ENCODE measurements at regions not wholly inside any gene's neighbourhood (a gene's known extent, or its start where the extent isn't known, plus 50 kb on each side); places are given as distances from the start of the nearest gene placed in this dataset.

DNA sequence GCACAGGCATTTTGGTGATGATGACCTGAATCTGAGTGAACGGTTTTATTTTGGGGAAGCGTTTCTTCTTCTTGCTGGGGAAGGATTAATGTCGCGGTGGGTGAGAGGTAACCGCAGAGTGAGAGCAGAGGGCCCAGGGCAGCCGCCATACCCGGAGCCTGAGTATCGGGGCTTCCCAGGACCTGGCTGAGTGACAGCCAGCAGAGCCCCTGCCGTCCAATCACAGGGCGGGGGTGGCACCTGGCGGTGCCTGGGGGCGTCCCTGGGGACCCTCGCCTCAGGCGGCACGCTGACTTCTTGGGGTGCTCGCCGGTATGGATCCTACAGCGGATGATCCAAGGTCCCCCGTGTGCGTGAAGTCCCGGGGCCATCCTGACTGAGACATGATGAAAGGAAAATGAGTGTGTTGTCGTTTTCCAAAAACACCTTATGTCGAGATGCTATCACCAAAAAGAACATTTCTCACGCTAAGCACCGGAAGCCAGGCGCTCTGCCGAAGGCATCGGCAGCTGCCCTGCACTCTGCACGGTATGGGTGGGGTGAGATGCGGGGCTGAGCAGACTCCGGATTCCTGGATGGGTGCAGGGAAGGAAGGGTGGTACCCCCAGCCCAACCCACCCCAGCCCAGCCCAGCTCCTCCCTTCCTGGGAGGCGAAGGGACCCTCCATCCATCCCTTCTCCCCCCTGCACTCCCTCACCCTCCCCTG, 227.9 kb upstream of the SHH start:
- TF ChIP-seq, protein P1, sequence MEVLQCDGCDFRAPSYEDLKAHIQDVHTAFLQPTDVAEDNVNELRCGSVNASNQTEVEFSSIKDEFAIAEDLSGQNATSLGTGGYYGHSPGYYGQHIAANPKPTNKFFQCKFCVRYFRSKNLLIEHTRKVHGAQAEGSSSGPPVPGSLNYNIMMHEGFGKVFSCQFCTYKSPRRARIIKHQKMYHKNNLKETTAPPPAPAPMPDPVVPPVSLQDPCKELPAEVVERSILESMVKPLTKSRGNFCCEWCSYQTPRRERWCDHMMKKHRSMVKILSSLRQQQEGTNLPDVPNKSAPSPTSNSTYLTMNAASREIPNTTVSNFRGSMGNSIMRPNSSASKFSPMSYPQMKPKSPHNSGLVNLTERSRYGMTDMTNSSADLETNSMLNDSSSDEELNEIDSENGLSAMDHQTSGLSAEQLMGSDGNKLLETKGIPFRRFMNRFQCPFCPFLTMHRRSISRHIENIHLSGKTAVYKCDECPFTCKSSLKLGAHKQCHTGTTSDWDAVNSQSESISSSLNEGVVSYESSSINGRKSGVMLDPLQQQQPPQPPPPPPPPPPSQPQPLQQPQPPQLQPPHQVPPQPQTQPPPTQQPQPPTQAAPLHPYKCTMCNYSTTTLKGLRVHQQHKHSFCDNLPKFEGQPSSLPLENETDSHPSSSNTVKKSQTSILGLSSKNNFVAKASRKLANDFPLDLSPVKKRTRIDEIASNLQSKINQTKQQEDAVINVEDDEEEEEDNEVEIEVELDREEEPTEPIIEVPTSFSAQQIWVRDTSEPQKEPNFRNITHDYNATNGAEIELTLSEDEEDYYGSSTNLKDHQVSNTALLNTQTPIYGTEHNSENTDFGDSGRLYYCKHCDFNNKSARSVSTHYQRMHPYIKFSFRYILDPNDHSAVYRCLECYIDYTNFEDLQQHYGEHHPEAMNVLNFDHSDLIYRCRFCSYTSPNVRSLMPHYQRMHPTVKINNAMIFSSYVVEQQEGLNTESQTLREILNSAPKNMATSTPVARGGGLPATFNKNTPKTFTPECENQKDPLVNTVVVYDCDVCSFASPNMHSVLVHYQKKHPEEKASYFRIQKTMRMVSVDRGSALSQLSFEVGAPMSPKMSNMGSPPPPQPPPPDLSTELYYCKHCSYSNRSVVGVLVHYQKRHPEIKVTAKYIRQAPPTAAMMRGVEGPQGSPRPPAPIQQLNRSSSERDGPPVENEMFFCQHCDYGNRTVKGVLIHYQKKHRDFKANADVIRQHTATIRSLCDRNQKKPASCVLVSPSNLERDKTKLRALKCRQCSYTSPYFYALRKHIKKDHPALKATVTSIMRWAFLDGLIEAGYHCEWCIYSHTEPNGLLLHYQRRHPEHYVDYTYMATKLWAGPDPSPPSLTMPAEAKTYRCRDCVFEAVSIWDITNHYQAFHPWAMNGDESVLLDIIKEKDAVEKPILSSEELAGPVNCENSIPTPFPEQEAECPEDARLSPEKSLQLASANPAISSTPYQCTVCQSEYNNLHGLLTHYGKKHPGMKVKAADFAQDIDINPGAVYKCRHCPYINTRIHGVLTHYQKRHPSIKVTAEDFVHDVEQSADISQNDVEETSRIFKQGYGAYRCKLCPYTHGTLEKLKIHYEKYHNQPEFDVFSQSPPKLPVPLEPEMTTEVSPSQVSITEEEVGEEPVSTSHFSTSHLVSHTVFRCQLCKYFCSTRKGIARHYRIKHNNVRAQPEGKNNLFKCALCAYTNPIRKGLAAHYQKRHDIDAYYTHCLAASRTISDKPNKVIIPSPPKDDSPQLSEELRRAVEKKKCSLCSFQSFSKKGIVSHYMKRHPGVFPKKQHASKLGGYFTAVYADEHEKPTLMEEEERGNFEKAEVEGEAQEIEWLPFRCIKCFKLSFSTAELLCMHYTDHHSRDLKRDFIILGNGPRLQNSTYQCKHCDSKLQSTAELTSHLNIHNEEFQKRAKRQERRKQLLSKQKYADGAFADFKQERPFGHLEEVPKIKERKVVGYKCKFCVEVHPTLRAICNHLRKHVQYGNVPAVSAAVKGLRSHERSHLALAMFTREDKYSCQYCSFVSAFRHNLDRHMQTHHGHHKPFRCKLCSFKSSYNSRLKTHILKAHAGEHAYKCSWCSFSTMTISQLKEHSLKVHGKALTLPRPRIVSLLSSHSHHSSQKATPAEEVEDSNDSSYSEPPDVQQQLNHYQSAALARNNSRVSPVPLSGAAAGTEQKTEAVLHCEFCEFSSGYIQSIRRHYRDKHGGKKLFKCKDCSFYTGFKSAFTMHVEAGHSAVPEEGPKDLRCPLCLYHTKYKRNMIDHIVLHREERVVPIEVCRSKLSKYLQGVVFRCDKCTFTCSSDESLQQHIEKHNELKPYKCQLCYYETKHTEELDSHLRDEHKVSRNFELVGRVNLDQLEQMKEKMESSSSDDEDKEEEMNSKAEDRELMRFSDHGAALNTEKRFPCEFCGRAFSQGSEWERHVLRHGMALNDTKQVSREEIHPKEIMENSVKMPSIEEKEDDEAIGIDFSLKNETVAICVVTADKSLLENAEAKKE (CRISPR knock-in tag; IDR thresholded peaks at IDR 0.05), result no peak
- TF ChIP-seq NANOG (IDR thresholded peaks at IDR 0.05; ENCODE audit: borderline replicate concordance), result no peak
- Histone ChIP-seq H3K4me2 (no peak overlapping the region), H3K27me3 (ENCODE audit: insufficient read depth) (no peaks in the 10 kb centered on the region), H3K79me2 (replicated peaks; ENCODE audit: insufficient read depth) (no peaks in the 10 kb centered on the region), H3K27ac (ENCODE audit: low read depth) (no peak overlapping the region), H3F3A (replicated peaks; ENCODE audit: low read depth) (no peaks in the 10 kb centered on the region), H2AFZ (no peak overlapping the region), H3K36me3 (ENCODE audit: insufficient read depth) (no peaks in the 10 kb centered on the region), H3K4me3 (no peak overlapping the region), H4K20me1 (replicated peaks; ENCODE audit: insufficient read depth) (no peaks in the 10 kb centered on the region), H3K4me1 (ENCODE audit: insufficient read depth) (no peaks in the 10 kb centered on the region), H3K9me2 (ENCODE audit: insufficient read depth) (no peaks in the 10 kb centered on the region)
- peak; percentile 81 for ATAC-seq
- H3K36me3 Mint-ChIP-seq (ENCODE audit: low read depth), result no peaks in the 10 kb centered on the region
- peaks cover 7% of the 10 kb centered on the region; the same call in 2 of the 3 replicates for H3K4me1 Mint-ChIP-seq
- peak; percentile 5 for DNase-seq (ENCODE audit: low spot score)
- H3K27ac Mint-ChIP-seq, result no peak overlapping the region
- H3K4me3 Mint-ChIP-seq, result no peak overlapping the region
- peaks cover 6% of the 10 kb centered on the region for H3K27me3 Mint-ChIP-seq (ENCODE audit: insufficient read depth, low read depth, poor library complexity)
- no peaks in the 10 kb centered on the region for H3K9me3 Mint-ChIP-seq

DNA sequence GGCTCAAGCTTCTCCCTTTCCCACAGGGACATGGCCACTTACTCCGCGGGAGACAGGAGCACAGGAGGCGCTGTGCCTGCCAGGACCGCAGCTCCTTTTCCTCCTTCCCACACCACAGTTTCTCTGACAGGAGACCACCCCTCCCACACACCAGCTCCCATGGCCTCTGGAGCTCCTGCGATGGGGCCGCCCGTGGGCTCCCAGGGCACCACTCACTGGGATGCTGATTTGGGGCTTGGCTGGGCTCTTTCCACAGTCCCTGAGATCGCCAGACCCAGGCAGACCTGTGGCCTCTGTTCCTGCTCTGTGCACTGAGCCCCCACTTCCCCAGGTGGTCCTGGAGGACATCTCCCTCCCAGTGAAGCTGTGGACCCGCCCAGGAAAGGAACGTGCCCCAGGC, 226.9 kb upstream of the SHH start:
- no peak overlapping the region for H3K27ac Mint-ChIP-seq
- no peak overlapping the region for H3K4me3 Mint-ChIP-seq
- TF ChIP-seq NANOG (IDR thresholded peaks at IDR 0.05; ENCODE audit: borderline replicate concordance) (no peak), POLR2AphosphoS5 (IDR thresholded peaks at IDR 0.05; ENCODE audit: low read depth) (no peak), EZH2 (IDR thresholded peaks at IDR 0.05; ENCODE audit: low read depth, unreplicated experiment) (no peak), ZNF114 (CRISPR knock-in tag; IDR thresholded peaks at IDR 0.05) (no peak)
- TF ChIP-seq, protein P1 (CRISPR knock-in tag; IDR thresholded peaks at IDR 0.05), result no peak
- H3F3A ChIP-seq (replicated peaks; ENCODE audit: low read depth), result no peaks in the 10 kb centered on the region
- H2AFZ ChIP-seq, result no peak overlapping the region
- H3K36me3 ChIP-seq (ENCODE audit: insufficient read depth), result no peaks in the 10 kb centered on the region
- H3K27me3 Mint-ChIP-seq (ENCODE audit: insufficient read depth, low read depth, poor library complexity), result peaks cover 6% of the 10 kb centered on the region
- H4K20me1 ChIP-seq (replicated peaks; ENCODE audit: insufficient read depth), result no peaks in the 10 kb centered on the region
- ATAC-seq (no peak), DNase-seq (ENCODE audit: low spot score) (no peak)
- H3K27me3 ChIP-seq (ENCODE audit: insufficient read depth), result no peaks in the 10 kb centered on the region
- no peaks in the 10 kb centered on the region for H3K36me3 Mint-ChIP-seq (ENCODE audit: low read depth)
- no peak overlapping the region for H3K4me3 ChIP-seq
- no peaks in the 10 kb centered on the region for H3K9me3 Mint-ChIP-seq
- no peaks in the 10 kb centered on the region for H3K4me1 ChIP-seq (ENCODE audit: insufficient read depth)
- H3K27ac ChIP-seq (ENCODE audit: low read depth), result no peak overlapping the region
- H3K79me2 ChIP-seq (replicated peaks; ENCODE audit: insufficient read depth), result no peaks in the 10 kb centered on the region
- H3K4me1 Mint-ChIP-seq, result peaks cover 7% of the 10 kb centered on the region; the same call in 2 of the 3 replicates
- H3K4me2 ChIP-seq, result no peak overlapping the region
- H3K9me2 ChIP-seq (ENCODE audit: insufficient read depth), result no peaks in the 10 kb centered on the region

All from GM23338 (cell line).